WTC11 (cell line): ENCODE measurements at regions not wholly inside any gene's neighbourhood (a gene's known extent, or its start where the extent isn't known, plus 50 kb on each side); places are given as distances from the start of the nearest gene placed in this dataset.

Experiments
- ATAC-seq: fragments of 200-7000 bp; cut with Tn5 transposase; 2 replicates; pipeline ENCODE4 v1.10.0; 2021; ENCODE audit warnings: mild to moderate bottlenecking, moderate library complexity
- CTCF ChIA-PET: fragments of 300-600 bp; sonication (Branson Sonifier 250); formaldehyde crosslinking; loops from one replicate; lab custom pipeline; 2021; ENCODE audit warnings: antibody characterized with exemption; lab: Charles Lee
- POLR2A ChIA-PET: fragments of 350-600 bp; sonication (Branson Sonifier 250); formaldehyde crosslinking; loops from one replicate; lab custom pipeline; 2021; ENCODE audit warnings: antibody characterized with exemption; lab: Charles Lee
- DNase-seq: peaks from one replicate; pipeline ENCODE4 v3.0.0; 2021; ENCODE audit warnings: low spot score
- H3K27ac Mint-ChIP-seq: 2 replicates; pipeline ENCODE4 v1.8.0; 2021; ENCODE audit warnings: mixed read lengths
- H3K27me3 Mint-ChIP-seq: 2 replicates; pipeline ENCODE4 v1.8.0; 2021; ENCODE audit warnings: low read depth, mild to moderate bottlenecking, moderate library complexity, mixed read lengths
- H3K36me3 Mint-ChIP-seq: 2 replicates; pipeline ENCODE4 v1.8.0; 2021; ENCODE audit warnings: mixed read lengths
- H3K4me1 Mint-ChIP-seq: 2 replicates; pipeline ENCODE4 v1.8.0; 2022; ENCODE audit warnings: mixed read lengths
- H3K4me3 Mint-ChIP-seq: 2 replicates; pipeline ENCODE4 v1.8.0; 2021; ENCODE audit warnings: mild to moderate bottlenecking, moderate library complexity, mixed read lengths
- H3K9me3 Mint-ChIP-seq: 2 replicates; pipeline ENCODE4 v1.8.0; 2021; ENCODE audit warnings: mixed read lengths
- ATF1 ChIP-seq: sonication (generic); formaldehyde crosslinking; IDR thresholded peaks from 2 replicates; pipeline ENCODE4 v1.8.1; 2023; ENCODE audit warnings: mild to moderate bottlenecking, moderate library complexity, missing genetic modification reagents
- ESRRA ChIP-seq: sonication (generic); formaldehyde crosslinking; IDR thresholded peaks from 2 replicates; pipeline ENCODE4 v1.8.1; 2022; ENCODE audit warnings: mild to moderate bottlenecking, missing genetic modification reagents, borderline replicate concordance
- IRF2 ChIP-seq: sonication (generic); formaldehyde crosslinking; IDR thresholded peaks from 2 replicates; pipeline ENCODE4 v1.8.0; 2022; ENCODE audit warnings: low read depth, missing genetic modification reagents, borderline replicate concordance
- JAZF1 ChIP-seq: fragments of 250-450 bp; sonication (Bioruptor Pico); IDR thresholded peaks from 2 replicates; pipeline ENCODE4 v1.9.0; 2021; ENCODE audit warnings: moderate library complexity, mild to moderate bottlenecking, inconsistent platforms
- NFYB ChIP-seq: sonication (generic); formaldehyde crosslinking; conservative IDR thresholded peaks from 2 replicates; pipeline ENCODE4 v1.8.0; 2022; ENCODE audit warnings: low read depth, missing genetic modification reagents
- SMAD4 ChIP-seq: sonication (generic); formaldehyde crosslinking; IDR thresholded peaks from 2 replicates; pipeline ENCODE4 v1.8.0; 2022; ENCODE audit warnings: mild to moderate bottlenecking, missing genetic modification reagents
- SOX15 ChIP-seq: fragments of 250-450 bp; sonication (Bioruptor Pico); IDR thresholded peaks from 2 replicates; pipeline ENCODE4 v1.9.0; 2021; ENCODE audit warnings: mild to moderate bottlenecking
- SP1 ChIP-seq: sonication (generic); formaldehyde crosslinking; conservative IDR thresholded peaks from 2 replicates; pipeline ENCODE4 v1.8.1; 2022; ENCODE audit warnings: missing genetic modification reagents
- TEAD4 ChIP-seq: sonication (generic); formaldehyde crosslinking; IDR thresholded peaks from 2 replicates; pipeline ENCODE4 v1.8.0; 2022; ENCODE audit warnings: mild to moderate bottlenecking, missing genetic modification reagents
- ZNF138 ChIP-seq: sonication (generic); formaldehyde crosslinking; conservative IDR thresholded peaks from 2 replicates; pipeline ENCODE4 v1.8.1; 2022; ENCODE audit warnings: mild to moderate bottlenecking, moderate library complexity, missing genetic modification reagents
- ZNF671 ChIP-seq: fragments of 250-450 bp; sonication (Bioruptor Pico); IDR thresholded peaks from 2 replicates; pipeline ENCODE4 v1.8.0; 2021; ENCODE audit warnings: mild to moderate bottlenecking
- TF ChIP-seq, protein P1 (sequence below): sonication (generic); formaldehyde crosslinking; IDR thresholded peaks from 2 replicates; pipeline ENCODE4 v1.8.0; 2022; ENCODE audit warnings: mild to moderate bottlenecking, missing genetic modification reagents
- TF ChIP-seq, protein P2 (sequence below): fragments of 250-450 bp; sonication (Bioruptor Pico); IDR thresholded peaks from 2 replicates; pipeline ENCODE4 v1.9.0; 2021; ENCODE audit warnings: mild to moderate bottlenecking, borderline replicate concordance
- TF ChIP-seq, protein P3 (sequence below): sonication (generic); formaldehyde crosslinking; IDR thresholded peaks from 2 replicates; pipeline ENCODE4 v1.8.1; 2022; ENCODE audit warnings: low read depth, missing genetic modification reagents, borderline replicate concordance
- TF ChIP-seq, protein P4 (sequence below): sonication (generic); formaldehyde crosslinking; IDR thresholded peaks from 2 replicates; pipeline ENCODE4 v1.8.1; 2022; ENCODE audit warnings: missing genetic modification reagents, borderline replicate concordance
- TF ChIP-seq, protein P5 (sequence below): sonication (generic); formaldehyde crosslinking; IDR thresholded peaks from 2 replicates; pipeline ENCODE4 v1.8.1; 2023; ENCODE audit warnings: mild to moderate bottlenecking, missing genetic modification reagents, moderate library complexity

DNA sequence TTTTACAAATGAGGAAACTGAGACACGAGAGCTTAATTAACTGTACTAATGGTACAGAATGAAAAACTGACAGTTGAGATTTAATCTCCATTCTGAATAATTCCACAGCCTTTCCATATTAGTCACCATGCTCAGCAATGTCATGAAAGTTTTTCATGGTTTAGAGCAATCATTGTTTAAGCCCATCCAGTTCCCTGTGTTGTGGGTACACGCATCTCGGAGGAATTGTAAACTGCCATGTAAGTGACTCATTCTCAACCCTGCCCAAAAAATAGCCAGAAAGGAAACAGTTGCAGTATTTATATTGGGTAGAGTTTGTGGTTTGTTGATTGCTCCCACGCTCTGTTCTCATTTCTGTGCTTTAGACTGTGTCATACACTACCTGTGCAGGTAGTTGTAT, 1790.8 kb downstream of the LRRC4C start (continued):
- TF ChIP-seq ESRRA (CRISPR knock-in tag), result no peak

DNA sequence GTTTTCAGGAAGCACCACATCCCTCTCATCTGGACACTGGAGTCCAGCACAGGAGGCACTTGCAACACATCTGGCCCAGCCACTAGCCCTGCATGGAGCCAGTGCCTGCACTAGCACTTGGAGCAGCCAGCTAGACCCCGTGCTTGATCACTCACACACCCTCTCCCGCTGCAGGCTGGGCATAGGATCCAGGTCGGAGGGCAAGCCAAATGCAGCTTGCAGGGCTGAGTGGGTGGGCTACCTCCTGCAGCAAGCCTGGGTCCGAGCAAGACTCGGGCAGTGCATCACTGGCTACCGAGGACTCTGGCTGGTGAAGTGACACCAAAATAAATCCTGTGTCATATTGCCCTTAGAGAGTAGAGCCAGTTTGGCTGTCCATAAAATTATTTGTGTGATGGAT, 1795.4 kb downstream of the LRRC4C start:
- no peak for DNase-seq
- ChIA-PET CTCF (no interaction called here), POLR2A (no interaction called here)
- Mint-ChIP-seq H3K4me1 (no peaks in the 10 kb centered on the region), H3K4me3 (no peak overlapping the region), H3K27me3 (peaks cover 5% of the 10 kb centered on the region)
- no peak for ATAC-seq
- TF ChIP-seq NFYB (CRISPR knock-in tag), result no peak
- TF ChIP-seq, protein P1, sequence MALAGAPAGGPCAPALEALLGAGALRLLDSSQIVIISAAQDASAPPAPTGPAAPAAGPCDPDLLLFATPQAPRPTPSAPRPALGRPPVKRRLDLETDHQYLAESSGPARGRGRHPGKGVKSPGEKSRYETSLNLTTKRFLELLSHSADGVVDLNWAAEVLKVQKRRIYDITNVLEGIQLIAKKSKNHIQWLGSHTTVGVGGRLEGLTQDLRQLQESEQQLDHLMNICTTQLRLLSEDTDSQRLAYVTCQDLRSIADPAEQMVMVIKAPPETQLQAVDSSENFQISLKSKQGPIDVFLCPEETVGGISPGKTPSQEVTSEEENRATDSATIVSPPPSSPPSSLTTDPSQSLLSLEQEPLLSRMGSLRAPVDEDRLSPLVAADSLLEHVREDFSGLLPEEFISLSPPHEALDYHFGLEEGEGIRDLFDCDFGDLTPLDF (CRISPR knock-in tag), result no peak
- TF ChIP-seq, all 79 proteins: peak for 0
- Mint-ChIP-seq H3K36me3 (peaks cover 63% of the 10 kb centered on the region), H3K9me3 (peaks cover 69% of the 10 kb centered on the region), H3K27ac (no peak overlapping the region)

DNA sequence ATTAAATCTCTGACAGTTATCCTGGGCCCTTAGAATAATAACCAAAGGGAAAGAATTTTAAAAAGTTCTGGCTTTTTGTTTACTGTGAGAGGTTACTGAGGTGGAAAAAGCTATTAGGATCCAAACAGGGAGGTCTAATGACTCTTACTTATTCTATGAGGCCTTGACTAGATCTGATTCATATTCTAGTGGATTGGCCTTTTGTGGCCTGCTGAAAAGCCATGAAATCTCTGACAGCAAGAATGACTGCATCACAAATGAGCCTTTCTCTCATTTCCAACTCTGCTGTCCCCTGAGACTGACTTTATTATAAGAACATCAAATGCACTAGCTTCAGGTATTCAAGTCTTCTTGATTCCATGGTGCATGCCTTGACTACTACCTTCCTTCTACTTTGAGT, 1797.6 kb downstream of the LRRC4C start:
- POLR2A ChIA-PET, result no interaction called here
- DNase-seq (no peak), ATAC-seq (no peak)
- H3K27me3 Mint-ChIP-seq, result peaks cover 5% of the 10 kb centered on the region
- H3K4me3 Mint-ChIP-seq, result no peak overlapping the region
- no peaks in the 10 kb centered on the region for H3K4me1 Mint-ChIP-seq
- peaks cover 56% of the 10 kb centered on the region for H3K9me3 Mint-ChIP-seq
- CTCF ChIA-PET, result no interaction called here
- H3K27ac Mint-ChIP-seq, result no peak overlapping the region
- TF ChIP-seq SOX15 (no peak), IRF2 (CRISPR knock-in tag) (no peak), JAZF1 (CRISPR knock-in tag) (no peak), TEAD4 (CRISPR knock-in tag) (no peak), ESRRA (CRISPR knock-in tag) (no peak), ZNF138 (CRISPR knock-in tag) (no peak), SP1 (CRISPR knock-in tag) (no peak), ZNF671 (CRISPR knock-in tag) (no peak), ATF1 (CRISPR knock-in tag) (no peak), SMAD4 (CRISPR knock-in tag) (no peak)
- TF ChIP-seq, protein P2, sequence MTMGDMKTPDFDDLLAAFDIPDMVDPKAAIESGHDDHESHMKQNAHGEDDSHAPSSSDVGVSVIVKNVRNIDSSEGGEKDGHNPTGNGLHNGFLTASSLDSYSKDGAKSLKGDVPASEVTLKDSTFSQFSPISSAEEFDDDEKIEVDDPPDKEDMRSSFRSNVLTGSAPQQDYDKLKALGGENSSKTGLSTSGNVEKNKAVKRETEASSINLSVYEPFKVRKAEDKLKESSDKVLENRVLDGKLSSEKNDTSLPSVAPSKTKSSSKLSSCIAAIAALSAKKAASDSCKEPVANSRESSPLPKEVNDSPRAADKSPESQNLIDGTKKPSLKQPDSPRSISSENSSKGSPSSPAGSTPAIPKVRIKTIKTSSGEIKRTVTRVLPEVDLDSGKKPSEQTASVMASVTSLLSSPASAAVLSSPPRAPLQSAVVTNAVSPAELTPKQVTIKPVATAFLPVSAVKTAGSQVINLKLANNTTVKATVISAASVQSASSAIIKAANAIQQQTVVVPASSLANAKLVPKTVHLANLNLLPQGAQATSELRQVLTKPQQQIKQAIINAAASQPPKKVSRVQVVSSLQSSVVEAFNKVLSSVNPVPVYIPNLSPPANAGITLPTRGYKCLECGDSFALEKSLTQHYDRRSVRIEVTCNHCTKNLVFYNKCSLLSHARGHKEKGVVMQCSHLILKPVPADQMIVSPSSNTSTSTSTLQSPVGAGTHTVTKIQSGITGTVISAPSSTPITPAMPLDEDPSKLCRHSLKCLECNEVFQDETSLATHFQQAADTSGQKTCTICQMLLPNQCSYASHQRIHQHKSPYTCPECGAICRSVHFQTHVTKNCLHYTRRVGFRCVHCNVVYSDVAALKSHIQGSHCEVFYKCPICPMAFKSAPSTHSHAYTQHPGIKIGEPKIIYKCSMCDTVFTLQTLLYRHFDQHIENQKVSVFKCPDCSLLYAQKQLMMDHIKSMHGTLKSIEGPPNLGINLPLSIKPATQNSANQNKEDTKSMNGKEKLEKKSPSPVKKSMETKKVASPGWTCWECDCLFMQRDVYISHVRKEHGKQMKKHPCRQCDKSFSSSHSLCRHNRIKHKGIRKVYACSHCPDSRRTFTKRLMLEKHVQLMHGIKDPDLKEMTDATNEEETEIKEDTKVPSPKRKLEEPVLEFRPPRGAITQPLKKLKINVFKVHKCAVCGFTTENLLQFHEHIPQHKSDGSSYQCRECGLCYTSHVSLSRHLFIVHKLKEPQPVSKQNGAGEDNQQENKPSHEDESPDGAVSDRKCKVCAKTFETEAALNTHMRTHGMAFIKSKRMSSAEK (CRISPR knock-in tag), result no peak
- TF ChIP-seq, protein P3, sequence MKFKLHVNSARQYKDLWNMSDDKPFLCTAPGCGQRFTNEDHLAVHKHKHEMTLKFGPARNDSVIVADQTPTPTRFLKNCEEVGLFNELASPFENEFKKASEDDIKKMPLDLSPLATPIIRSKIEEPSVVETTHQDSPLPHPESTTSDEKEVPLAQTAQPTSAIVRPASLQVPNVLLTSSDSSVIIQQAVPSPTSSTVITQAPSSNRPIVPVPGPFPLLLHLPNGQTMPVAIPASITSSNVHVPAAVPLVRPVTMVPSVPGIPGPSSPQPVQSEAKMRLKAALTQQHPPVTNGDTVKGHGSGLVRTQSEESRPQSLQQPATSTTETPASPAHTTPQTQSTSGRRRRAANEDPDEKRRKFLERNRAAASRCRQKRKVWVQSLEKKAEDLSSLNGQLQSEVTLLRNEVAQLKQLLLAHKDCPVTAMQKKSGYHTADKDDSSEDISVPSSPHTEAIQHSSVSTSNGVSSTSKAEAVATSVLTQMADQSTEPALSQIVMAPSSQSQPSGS (CRISPR knock-in tag), result no peak
- TF ChIP-seq, protein P4, sequence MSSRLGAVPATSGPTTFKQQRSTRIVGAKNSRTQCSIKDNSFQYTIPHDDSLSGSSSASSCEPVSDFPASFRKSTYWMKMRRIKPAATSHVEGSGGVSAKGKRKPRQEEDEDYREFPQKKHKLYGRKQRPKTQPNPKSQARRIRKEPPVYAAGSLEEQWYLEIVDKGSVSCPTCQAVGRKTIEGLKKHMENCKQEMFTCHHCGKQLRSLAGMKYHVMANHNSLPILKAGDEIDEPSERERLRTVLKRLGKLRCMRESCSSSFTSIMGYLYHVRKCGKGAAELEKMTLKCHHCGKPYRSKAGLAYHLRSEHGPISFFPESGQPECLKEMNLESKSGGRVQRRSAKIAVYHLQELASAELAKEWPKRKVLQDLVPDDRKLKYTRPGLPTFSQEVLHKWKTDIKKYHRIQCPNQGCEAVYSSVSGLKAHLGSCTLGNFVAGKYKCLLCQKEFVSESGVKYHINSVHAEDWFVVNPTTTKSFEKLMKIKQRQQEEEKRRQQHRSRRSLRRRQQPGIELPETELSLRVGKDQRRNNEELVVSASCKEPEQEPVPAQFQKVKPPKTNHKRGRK (CRISPR knock-in tag), result no peak
- TF ChIP-seq, protein P5, sequence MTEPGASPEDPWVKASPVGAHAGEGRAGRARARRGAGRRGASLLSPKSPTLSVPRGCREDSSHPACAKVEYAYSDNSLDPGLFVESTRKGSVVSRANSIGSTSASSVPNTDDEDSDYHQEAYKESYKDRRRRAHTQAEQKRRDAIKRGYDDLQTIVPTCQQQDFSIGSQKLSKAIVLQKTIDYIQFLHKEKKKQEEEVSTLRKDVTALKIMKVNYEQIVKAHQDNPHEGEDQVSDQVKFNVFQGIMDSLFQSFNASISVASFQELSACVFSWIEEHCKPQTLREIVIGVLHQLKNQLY (CRISPR knock-in tag), result no peak
- peaks cover 49% of the 10 kb centered on the region for H3K36me3 Mint-ChIP-seq
